ENCODE measurements at regions not wholly inside any gene's neighbourhood (a gene's known extent, or its start where the extent isn't known, plus 50 kb on each side); places are given as distances from the start of the nearest gene placed in this dataset.

- no peak for TF ChIP-seq CTCF (conservative IDR thresholded peaks at IDR 0.05; ENCODE audit: low read length)
- no peak for TF ChIP-seq EZH2phosphoT487 (IDR thresholded peaks at IDR 0.05; ENCODE audit: borderline replicate concordance, low read depth, low read length)
Observed at GRCh38 chr4:128381748-128382559, 94.3 kb upstream of the PGRMC2 start.
